Uterus (tissue), 3 donors: ENCODE measurements at regions not wholly inside any gene's neighbourhood (a gene's known extent, or its start where the extent isn't known, plus 50 kb on each side); places are given as distances from the start of the nearest gene placed in this dataset.

Experiments
- DNase-seq, 2 donors: peaks; one replicate each; pipeline ENCODE4 v3.0.0-alpha.2; 2019 to 2020
- H3K27ac ChIP-seq, 2 donors: fragments of 200-600 bp; sonication (generic); 1 replicate in 1 of 2; 2 replicates in 1 of 2; pipeline ENCODE4 v1.5.1; 2016 to 2018
- H3K27me3 ChIP-seq, 2 donors: fragments of 200-600 bp; sonication (generic); one replicate each; pipeline ENCODE4 v1.5.1; 2018 to 2019; ENCODE audit warnings: control low read depth in 1 of 2
- H3K36me3 ChIP-seq, 2 donors: fragments of 200-600 bp; sonication (generic); one replicate each; pipeline ENCODE4 v1.5.1; 2019; ENCODE audit warnings: control low read depth in 1 of 2
- H3K4me1 ChIP-seq, 2 donors: fragments of 200-600 bp; sonication (generic); one replicate each; pipeline ENCODE4 v1.5.1; 2018 to 2019; ENCODE audit warnings: control low read depth in 1 of 2
- H3K4me3 ChIP-seq, 2 donors: fragments of 200-600 bp; sonication (generic); 1 replicate in 1 of 2; 2 replicates in 1 of 2; pipeline ENCODE4 v1.5.1; 2018 to 2019; ENCODE audit warnings: mild to moderate bottlenecking in 1 of 2
- H3K9me3 ChIP-seq, 2 donors: fragments of 200-600 bp; sonication (generic); one replicate each; pipeline ENCODE4 v1.5.1; 2019; ENCODE audit warnings: control low read depth in 1 of 2
- POLR2A ChIP-seq, 2 donors: fragments of 450-650 bp; IDR thresholded peaks; one replicate each; pipeline ENCODE4 v1.6.1; 2016; ENCODE audit warnings: antibody characterized with exemption in 2 of 2, mild to moderate bottlenecking in 1 of 2, moderate library complexity in 1 of 2
- intact Hi-C: fragments of 100-400 bp; cut with DNase I; formaldehyde crosslinking; loops from one replicate; pipeline ENCODE4 v1.15.1; 2023; ENCODE audit warnings: low total_unique reads
- TF ChIP-seq, protein P1 (sequence below), 4 experiments: fragments of 200-600 bp in 2 of 4; fragments of 450-650 bp in 2 of 4; sonication (generic) in 2 of 4; IDR thresholded peaks; one replicate each; pipeline ENCODE4 v1.5.1; 2016 to 2019; ENCODE audit warnings: antibody characterized with exemption in 4 of 4, mild to moderate bottlenecking in 2 of 4, moderate library complexity in 1 of 4
- donor health status: DM: yes; HTN: yes; CAD: no.

DNA sequence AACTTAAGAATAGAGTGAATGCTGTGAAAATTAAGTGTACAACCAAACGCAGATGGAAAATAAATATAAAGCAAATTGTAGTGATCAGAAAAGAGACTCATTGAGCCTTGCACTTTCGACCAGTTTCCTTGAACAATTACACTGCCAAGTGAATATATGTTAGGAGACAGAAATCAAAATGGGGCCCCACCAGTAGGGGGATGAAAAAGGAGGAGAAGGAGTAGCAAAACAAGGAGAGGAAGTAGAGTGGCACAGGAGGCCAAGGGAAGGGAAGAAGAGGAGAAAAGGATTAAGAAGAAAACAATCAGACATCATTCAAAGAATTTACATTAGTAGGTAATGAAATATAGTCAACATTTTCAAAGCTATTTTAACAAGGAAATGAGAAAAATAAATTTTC, 1770.6 kb downstream of the PLA2G4A start:
- Histone ChIP-seq H3K9me3 (no peaks in the 10 kb centered on the region), H3K4me1 (no peaks in the 10 kb centered on the region), H3K27ac (no peak overlapping the region), H3K4me3 (no peak overlapping the region), H3K36me3 (no peaks in the 10 kb centered on the region), H3K27me3 (no peaks in the 10 kb centered on the region)
- DNase-seq: no peak
- TF ChIP-seq, protein P1, sequence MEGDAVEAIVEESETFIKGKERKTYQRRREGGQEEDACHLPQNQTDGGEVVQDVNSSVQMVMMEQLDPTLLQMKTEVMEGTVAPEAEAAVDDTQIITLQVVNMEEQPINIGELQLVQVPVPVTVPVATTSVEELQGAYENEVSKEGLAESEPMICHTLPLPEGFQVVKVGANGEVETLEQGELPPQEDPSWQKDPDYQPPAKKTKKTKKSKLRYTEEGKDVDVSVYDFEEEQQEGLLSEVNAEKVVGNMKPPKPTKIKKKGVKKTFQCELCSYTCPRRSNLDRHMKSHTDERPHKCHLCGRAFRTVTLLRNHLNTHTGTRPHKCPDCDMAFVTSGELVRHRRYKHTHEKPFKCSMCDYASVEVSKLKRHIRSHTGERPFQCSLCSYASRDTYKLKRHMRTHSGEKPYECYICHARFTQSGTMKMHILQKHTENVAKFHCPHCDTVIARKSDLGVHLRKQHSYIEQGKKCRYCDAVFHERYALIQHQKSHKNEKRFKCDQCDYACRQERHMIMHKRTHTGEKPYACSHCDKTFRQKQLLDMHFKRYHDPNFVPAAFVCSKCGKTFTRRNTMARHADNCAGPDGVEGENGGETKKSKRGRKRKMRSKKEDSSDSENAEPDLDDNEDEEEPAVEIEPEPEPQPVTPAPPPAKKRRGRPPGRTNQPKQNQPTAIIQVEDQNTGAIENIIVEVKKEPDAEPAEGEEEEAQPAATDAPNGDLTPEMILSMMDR (IDR thresholded peaks at IDR 0.05): no peak
- TF ChIP-seq POLR2A (IDR thresholded peaks at IDR 0.05): no peak
- intact Hi-C loops: no loop called here

DNA sequence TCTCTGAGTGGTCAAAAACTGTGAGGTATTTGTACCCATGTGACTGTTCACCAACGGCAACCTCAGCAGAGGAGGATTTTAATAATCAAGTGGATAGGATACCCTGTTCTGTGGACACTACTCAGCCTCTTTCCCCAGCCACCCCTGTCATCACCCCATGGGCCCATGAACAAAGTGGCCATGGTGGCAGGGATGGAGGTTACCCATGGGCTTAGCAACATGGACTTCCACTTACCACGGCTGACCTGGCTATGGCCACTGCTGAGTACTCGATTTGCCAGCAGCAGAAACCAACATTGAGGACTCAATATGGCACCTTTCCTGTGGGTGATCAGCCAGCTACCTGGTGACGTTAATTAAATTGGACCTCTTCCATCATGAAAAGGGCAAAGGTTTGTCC, 1782.7 kb downstream of the PLA2G4A start:
- no peak for DNase-seq
- H3K4me3 ChIP-seq: no peak overlapping the region
- no peak overlapping the region for H3K27ac ChIP-seq
- H3K9me3 ChIP-seq: no peaks in the 10 kb centered on the region
- no peaks in the 10 kb centered on the region for H3K27me3 ChIP-seq
- intact Hi-C loops: no loop called here
- TF ChIP-seq POLR2A (IDR thresholded peaks at IDR 0.05): no peak
- no peaks in the 10 kb centered on the region for H3K4me1 ChIP-seq
- no peaks in the 10 kb centered on the region for H3K36me3 ChIP-seq

DNA sequence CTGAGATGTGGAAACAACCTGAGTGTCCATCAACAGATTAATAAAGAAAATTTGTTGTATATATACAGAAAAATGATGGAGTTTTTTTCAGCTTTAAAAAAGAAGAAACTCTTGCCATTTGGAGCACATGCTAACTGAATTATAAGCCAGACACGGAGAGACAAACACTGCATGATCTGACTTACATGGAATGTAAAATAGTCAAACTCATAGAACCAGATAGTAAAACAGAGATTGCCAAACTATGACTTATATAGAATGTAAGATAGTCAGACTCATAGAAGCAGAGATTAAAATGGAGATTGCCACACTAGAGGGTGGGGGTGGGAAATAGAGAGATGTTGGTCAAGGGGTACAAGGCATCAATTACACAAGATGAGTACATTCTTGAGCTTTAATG, 1786.6 kb downstream of the PLA2G4A start:
- DNase-seq: no peak
- intact Hi-C loops: no loop called here
- no peak overlapping the region for H3K4me3 ChIP-seq
- H3K27ac ChIP-seq: no peak overlapping the region
- H3K9me3 ChIP-seq: no peaks in the 10 kb centered on the region
- no peak for TF ChIP-seq POLR2A (IDR thresholded peaks at IDR 0.05)
- TF ChIP-seq, protein P1 (IDR thresholded peaks at IDR 0.05): no peak
- H3K4me1 ChIP-seq: no peaks in the 10 kb centered on the region
- no peaks in the 10 kb centered on the region for H3K27me3 ChIP-seq
- no peaks in the 10 kb centered on the region for H3K36me3 ChIP-seq

DNA sequence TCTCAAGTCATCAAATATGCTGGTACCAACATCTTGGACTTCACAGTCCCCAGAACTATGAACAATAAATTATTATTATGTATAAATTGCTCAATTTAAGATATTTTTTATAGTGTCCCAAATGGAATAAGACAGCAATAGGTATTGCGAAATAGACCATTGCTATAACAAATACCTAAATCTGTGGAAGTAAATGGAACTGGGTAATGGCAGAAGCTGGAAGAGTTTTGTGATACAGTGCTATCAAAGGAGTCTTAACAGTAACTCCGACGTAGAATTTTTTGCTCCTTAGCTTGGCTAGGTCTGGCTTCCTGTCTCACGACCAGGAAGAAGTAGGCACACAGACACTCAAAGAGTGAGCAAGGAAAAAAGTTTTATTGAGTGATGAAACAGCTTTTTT, 1791.5 kb downstream of the PLA2G4A start:
- intact Hi-C loops: no loop called here
- H3K36me3 ChIP-seq: no peaks in the 10 kb centered on the region
- TF ChIP-seq, protein P1 (IDR thresholded peaks at IDR 0.05): no peak
- no peak for TF ChIP-seq POLR2A (IDR thresholded peaks at IDR 0.05)
- H3K4me1 ChIP-seq: no peaks in the 10 kb centered on the region
- no peak overlapping the region for H3K4me3 ChIP-seq
- no peak for DNase-seq
- no peaks in the 10 kb centered on the region for H3K27me3 ChIP-seq
- H3K9me3 ChIP-seq: no peaks in the 10 kb centered on the region
- no peak overlapping the region for H3K27ac ChIP-seq

DNA sequence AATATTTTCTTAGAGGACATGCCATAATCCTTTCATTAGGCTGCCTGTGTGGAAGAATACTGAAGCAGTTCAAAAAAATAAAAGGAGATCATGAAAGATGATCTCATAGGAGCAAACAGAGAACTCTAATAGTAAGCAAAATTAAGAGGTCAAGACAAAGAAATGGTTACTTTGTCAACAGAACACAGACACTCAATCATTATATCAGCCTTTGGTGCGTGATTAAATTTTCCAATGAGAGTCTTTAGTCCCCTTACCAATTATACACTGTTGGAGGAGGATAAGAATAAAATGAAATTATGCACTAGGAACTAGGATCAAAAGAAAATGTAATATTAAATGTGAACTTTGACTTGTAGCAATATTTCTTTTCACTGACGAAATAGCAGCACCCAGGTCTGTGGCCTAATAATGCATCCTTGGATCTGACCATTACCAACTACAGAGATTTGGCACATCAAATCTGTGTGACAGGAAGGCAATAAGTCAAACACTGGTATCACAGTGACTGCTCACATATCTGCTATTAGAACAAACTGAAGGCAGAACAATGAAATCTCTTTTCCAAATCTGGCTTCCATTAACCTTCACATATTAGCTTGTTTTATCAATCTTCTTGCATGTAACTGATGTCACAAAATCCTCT, 1812.9 kb downstream of the PLA2G4A start:
- no peaks in the 10 kb centered on the region for H3K9me3 ChIP-seq
- TF ChIP-seq, protein P1 (IDR thresholded peaks at IDR 0.05): no peak
- TF ChIP-seq POLR2A (IDR thresholded peaks at IDR 0.05): no peak
- H3K27ac ChIP-seq: no peak overlapping the region
- H3K36me3 ChIP-seq: no peaks in the 10 kb centered on the region
- H3K4me3 ChIP-seq: no peak overlapping the region
- H3K4me1 ChIP-seq: no peaks in the 10 kb centered on the region
- DNase-seq: no peak
- no peaks in the 10 kb centered on the region for H3K27me3 ChIP-seq
- intact Hi-C loops: no loop called here

DNA sequence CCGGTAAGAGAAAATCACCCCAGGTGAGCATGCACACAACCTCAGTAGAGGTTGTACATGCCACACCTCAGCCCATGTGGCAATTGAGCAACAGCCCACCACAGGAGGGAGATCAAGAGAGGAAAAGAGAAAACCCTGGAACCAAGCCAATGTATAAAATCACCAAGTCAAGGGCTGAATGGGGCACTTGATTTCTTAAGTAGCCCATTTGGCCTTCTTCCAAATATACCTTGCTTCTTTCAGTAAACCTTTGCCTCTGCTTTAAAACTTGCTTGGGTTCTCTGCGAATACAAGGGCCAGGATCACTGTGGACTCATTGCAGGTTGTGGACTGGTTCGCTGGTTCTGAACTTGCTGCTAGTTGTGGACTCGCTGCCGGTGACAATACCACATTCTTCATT, 1814.0 kb downstream of the PLA2G4A start:
- H3K27ac ChIP-seq: no peak overlapping the region
- no peaks in the 10 kb centered on the region for H3K27me3 ChIP-seq
- no peak for TF ChIP-seq POLR2A (IDR thresholded peaks at IDR 0.05)
- TF ChIP-seq, protein P1 (IDR thresholded peaks at IDR 0.05): no peak
- intact Hi-C loops: no loop called here
- H3K4me3 ChIP-seq: no peak overlapping the region
- no peaks in the 10 kb centered on the region for H3K4me1 ChIP-seq
- no peaks in the 10 kb centered on the region for H3K36me3 ChIP-seq
- DNase-seq: no peak
- H3K9me3 ChIP-seq: no peaks in the 10 kb centered on the region
